NCI-H2107 (cell line): ENCODE measurements at regions not wholly inside any gene's neighbourhood (a gene's known extent, or its start where the extent isn't known, plus 50 kb on each side); places are given as distances from the start of the nearest gene placed in this dataset.

Source experiments
- DNase-seq: peaks from one replicate; lab custom pipeline; 2025; lab: John Stamatoyannopoulos, UW

- DNase-seq: no peak
These were observed 137.4 kb upstream of the RBMS1 start for GRCh38 chr2:160630801-160631590.

- DNase-seq: no peak
These were observed 138.7 kb upstream of the RBMS1 start for GRCh38 chr2:160632084-160632975.

DNA sequence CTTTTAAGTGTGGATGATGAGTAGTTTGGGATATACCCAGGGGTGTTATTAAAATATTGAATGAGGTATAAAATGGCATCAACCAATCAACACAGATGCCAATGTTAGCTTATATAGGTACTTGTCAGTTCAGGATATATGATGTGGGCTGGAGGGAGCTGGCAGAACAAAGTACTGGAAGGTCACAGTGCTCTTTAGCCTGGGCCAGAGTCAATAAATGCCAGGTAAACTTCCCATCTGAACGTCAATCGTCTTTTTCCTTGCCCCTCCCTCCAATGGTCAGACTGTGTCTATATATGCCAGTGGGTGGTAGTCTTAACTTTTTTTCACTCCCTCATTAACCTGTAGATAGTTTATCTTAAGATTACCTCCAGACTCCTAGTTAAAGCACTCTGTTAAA lies 140.8 kb upstream of the RBMS1 start:
- DNase-seq: no peak

- DNase-seq: no peak
These were observed 141.9 kb upstream of the RBMS1 start for GRCh38 chr2:160635488-160635887.

DNA sequence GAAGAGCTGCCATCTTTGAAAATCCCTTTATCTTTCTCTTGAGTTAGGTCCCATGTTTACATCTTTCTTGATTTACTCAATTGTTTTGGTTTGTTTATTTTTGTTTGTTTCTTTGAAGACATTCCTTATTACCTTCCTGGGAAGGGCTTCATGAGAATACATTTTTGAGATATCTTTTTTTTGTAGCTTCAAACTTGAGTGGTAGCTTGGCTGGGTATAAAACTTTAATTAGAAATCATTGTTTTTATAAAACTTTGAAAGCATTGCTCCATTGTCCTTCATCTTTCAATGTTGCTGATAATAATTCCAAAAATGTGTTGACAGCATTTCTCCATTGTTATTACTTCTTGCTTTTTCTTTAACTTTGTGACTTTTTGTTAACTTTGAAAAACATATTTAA lies 145.9 kb upstream of the RBMS1 start:
- no peak for DNase-seq

DNA sequence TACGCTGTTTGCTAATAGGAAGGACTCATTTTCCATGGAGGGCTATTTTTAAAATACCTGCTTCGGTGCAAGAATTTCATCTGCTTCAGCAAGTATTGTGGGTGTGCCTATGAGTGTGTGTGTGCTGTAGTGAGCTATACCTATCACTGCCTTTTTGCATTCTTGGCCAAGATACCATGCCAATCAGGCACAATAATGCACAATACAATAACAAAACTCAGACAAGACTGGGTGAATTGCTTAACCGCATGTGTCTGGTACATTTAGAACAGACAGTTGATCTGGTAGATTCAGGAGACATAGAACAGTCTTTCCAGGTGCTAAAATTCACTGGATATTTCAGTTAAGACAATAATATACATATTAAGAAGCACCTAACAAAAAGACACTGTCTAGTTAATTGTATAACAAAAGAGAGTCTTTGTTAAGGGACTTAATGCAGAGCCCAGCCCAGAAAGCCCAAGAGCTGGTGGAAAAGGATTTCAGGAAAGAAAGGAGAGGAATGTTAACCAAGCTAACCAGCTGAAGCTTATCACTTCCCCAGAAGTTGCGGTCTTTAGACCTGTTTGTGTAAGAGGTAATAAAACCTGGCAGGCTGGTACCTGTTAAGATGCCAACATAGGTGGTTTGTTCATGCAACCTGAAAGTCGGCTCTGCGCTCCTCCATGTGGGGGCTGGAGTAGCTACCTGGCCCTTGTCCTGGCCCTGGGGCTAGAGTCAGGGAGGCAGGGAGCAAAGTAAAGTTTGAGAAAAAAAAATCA lies 153.3 kb upstream of the RBMS1 start:
- DNase-seq: no peak

GRCh38 chr2:160647967-160648685 lies 154.5 kb upstream of the RBMS1 start:
- peak; percentile 33 for DNase-seq

DNA sequence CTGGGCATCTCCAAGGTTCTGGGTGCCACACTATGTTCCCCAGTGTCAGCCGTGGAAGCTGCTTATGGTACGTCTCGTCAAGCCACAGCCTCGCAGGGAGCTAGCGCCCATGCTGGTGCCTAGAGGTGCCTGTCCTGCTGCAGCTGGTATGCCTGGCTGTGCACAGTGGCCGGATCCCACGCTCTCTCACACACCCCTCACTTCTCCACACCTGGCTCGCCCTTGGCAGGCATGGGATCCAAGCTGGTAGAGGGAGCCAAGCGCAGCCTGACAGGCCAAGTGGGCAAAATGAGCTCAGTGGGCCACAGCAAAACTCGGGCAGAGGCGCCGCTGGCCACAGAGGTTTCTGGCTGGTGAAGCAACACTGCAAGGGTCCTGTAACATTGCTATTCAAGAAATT lies 156.1 kb upstream of the RBMS1 start:
- DNase-seq: no peak

DNA sequence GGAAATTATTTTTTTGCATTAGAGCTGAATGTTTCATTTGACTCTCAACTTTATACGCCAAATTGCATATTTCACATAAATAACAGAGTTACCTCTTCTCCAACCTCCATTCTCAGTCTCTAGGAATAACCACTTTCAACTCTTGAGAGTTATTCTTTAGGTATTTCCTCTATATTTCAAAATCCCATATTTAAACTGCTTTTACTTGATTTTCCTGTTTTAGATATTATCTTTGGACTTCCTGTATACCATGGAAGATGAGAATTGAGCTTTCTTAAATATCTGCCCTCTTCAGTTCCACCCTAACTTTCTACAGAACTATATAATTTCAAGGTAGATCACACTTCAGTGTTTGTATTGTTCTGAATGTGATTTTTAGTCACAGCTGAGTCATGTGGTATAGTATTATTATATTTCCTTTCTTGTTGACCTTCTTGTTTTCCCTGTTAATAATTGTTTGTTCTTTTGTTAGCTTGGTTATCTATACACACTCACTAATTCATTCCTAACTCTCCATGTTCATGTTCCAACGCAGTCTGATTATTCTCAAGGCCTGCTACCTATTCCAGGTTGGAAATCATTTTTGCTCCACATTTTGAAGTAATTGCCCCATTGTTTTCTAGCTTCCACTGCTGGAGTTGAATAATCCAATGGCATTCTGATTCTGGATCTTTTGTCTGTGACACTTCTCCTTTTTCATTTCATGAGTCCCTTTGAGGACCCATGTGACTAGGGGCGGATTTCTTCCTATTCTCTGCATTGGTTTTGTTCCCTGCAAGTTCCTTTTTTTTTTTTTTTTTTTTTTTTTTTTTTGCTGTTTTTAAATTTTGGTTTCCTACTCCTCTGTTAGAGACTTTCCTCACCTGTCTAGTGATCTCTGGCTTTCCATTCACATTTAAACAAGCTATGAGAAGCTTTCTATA lies 156.8 kb upstream of the RBMS1 start:
- no peak for DNase-seq

- DNase-seq: no peak
These were observed 158.0 kb upstream of the RBMS1 start for GRCh38 chr2:160651416-160652200.

GRCh38 chr2:160652236-160652635 lies 158.6 kb upstream of the RBMS1 start:
- DNase-seq: no peak

DNA sequence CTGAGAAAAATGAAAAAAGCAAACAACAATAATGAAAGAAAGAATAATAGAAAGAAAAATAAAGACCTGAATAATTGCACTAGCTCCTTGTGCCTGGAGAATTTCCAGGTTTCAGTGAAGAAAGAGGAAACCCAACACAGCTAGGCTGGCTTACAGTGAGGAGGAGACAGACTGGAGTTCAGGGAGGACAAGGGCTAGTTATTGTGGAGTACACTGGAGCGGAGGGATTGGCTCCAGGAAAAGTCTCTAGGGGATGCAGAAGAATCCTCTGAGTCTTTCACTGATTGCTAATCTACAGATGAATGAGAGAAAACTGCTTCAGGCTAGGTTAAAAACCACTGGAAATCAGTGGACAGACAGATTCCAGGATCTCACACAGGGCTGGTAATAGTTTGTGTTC lies 163.6 kb upstream of the RBMS1 start:
- no peak for DNase-seq

- no peak for DNase-seq
These were observed 165.2 kb upstream of the RBMS1 start for GRCh38 chr2:160658851-160659250.

DNA sequence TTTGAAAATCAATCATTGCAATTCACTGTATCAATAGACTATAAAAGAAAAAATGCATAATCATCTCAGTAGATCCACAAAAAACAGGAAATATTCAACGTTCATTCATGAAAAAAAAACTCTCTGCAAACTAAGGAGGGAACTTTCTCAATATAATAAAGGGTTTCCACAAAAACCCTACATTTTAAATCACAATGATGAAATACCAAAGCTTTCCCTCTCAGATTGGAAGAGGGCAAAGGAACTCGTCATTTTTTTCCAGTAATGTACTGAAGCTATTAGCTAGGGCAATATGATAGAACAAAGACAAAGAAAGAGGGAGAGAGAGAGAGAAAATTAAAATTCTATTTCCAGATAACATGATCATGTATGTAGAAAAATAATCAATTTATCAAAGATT lies 167.1 kb upstream of the RBMS1 start:
- no peak for DNase-seq

GRCh38 chr2:160664603-160665140 lies 171.1 kb upstream of the RBMS1 start:
- DNase-seq: no peak

DNA sequence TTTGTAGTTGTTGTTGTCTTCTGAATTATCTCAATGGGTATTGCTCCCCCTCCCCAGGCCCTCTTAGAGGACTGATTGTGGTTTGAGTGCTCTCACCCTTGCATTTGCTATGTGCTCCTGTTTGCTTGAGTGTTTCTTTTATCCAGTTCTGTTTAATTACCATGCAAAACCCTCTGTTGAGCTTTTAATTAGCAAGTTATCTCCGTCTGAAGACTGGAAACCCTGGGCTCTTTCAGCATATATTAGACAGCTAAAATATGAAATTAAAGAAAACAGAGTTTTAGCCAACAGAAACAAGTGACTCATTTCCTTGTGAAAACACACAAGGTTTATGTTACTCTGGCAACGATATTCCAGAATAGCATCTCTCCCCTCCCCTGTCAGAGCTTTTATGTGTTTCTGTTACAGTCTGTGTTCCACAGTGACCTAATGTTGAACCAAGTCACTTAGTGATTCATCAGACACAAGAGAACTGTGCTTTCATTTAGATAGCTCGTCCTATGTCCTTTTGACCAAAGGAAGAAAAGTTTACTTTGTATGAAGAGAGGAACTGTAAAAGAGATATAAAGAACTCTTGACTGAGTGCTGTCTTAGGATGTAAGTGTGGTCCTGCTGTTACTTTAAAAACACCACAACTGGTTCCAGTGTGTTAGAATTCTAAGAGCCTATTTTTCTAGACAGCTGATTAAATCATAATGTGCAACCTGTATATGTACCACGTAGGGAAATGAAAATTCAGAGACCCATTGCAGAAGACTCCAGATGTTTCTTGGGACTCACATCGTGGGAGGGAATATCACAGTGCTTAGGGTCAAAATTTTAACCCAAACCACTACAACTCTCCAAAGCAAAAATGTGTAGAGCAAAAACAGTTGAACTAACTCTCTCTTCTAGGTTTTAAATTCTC lies 172.8 kb upstream of the RBMS1 start:
- peak; percentile 17 for DNase-seq

GRCh38 chr2:160667811-160668210 lies 174.2 kb upstream of the RBMS1 start:
- DNase-seq: no peak

DNA sequence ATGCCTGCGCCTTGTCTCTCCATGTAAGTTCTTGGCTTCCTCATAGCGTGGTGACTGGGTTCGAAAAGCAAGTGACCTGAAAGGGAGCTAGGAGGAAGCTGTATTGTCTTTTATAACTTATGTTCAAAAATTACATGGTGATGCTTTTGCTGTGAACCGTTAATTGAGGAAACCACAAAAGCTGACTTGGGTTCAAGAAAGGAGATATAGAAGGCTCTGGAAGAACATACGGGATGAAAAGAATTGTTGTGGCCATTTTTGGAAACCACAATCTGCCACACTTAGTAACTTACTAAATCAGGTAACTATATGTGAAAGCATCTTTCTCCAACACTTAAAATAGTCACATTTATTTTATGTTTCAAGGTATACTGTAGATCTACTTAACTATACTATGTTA lies 177.0 kb upstream of the RBMS1 start:
- DNase-seq: no peak

GRCh38 chr2:160672211-160672610 lies 178.6 kb upstream of the RBMS1 start:
- DNase-seq: no peak
